ENCODE measurements at regions not wholly inside any gene's neighbourhood (a gene's known extent, or its start where the extent isn't known, plus 50 kb on each side); places are given as distances from the start of the nearest gene placed in this dataset.

- DNase-seq (ENCODE audit: extremely low spot score, unreplicated experiment) = no peak
Observed at GRCh38 chr9:73529666-73530065, 378.0 kb downstream of the ANXA1 start.

DNA sequence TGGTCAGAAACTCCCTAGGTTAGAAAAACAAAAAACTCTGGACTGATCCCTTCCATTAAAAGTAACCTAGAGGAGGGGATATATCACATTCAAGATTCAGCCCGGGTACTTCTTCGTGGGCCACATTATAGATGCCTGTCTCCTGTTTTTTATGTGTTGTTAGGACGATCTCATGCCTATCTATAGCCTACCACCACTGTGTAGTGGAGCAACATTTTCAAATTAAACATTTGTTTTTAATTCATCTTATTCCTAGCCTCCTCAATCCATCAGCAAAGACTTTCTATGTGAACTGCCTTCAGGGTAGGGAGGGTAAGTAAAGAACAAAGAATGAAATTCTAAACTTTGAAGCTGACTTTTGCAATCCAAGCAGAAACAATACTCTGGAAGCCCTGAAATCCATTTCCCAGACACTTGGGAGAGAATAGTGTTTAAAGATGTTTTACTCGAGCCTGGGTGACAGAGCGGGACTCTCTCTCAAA is 379.4 kb downstream of the ANXA1 start:
- Mint-ChIP-seq H3K9me3 (ENCODE audit: unreplicated experiment) (no peaks in the 10 kb centered on the region), H3K36me3 (ENCODE audit: unreplicated experiment) (no peaks in the 10 kb centered on the region), H3K27ac (ENCODE audit: unreplicated experiment) (no peak overlapping the region), H3K4me3 (ENCODE audit: unreplicated experiment) (no peak overlapping the region), H3K4me1 (ENCODE audit: unreplicated experiment) (no peaks in the 10 kb centered on the region), H3K27me3 (ENCODE audit: unreplicated experiment) (no peaks in the 10 kb centered on the region)
- no peak for TF ChIP-seq CTCF (IDR thresholded peaks at IDR 0.05)
- DNase-seq (ENCODE audit: extremely low spot score, unreplicated experiment) = no peak

More at GRCh38 chr9:73529666-73530065, 378.0 kb downstream of the ANXA1 start:
- Mint-ChIP-seq H3K4me1 (ENCODE audit: unreplicated experiment) (no peaks in the 10 kb centered on the region), H3K27me3 (ENCODE audit: unreplicated experiment) (no peaks in the 10 kb centered on the region), H3K36me3 (ENCODE audit: unreplicated experiment) (no peaks in the 10 kb centered on the region), H3K27ac (ENCODE audit: unreplicated experiment) (no peak overlapping the region), H3K9me3 (ENCODE audit: unreplicated experiment) (no peaks in the 10 kb centered on the region), H3K4me3 (ENCODE audit: unreplicated experiment) (no peak overlapping the region)
- no peak for TF ChIP-seq CTCF (IDR thresholded peaks at IDR 0.05)

GRCh38 chr9:73531658-73532057 is 380.0 kb downstream of the ANXA1 start:
- Mint-ChIP-seq H3K9me3 (ENCODE audit: unreplicated experiment) (no peaks in the 10 kb centered on the region), H3K36me3 (ENCODE audit: unreplicated experiment) (no peaks in the 10 kb centered on the region), H3K4me3 (ENCODE audit: unreplicated experiment) (no peak overlapping the region), H3K4me1 (ENCODE audit: unreplicated experiment) (no peaks in the 10 kb centered on the region), H3K27me3 (ENCODE audit: unreplicated experiment) (no peaks in the 10 kb centered on the region), H3K27ac (ENCODE audit: unreplicated experiment) (no peak overlapping the region)
- no peak for TF ChIP-seq CTCF (IDR thresholded peaks at IDR 0.05)
- DNase-seq (ENCODE audit: extremely low spot score, unreplicated experiment) = no peak

- no peaks in the 10 kb centered on the region for H3K4me1 Mint-ChIP-seq (ENCODE audit: unreplicated experiment)
- H3K36me3 Mint-ChIP-seq (ENCODE audit: unreplicated experiment) = no peaks in the 10 kb centered on the region
Observed at GRCh38 chr9:73532985-73533384, 381.3 kb downstream of the ANXA1 start.

GRCh38 chr9:73536403-73536802 is 384.7 kb downstream of the ANXA1 start:
- TF ChIP-seq CTCF (IDR thresholded peaks at IDR 0.05) = no peak
- no peaks in the 10 kb centered on the region for H3K27me3 Mint-ChIP-seq (ENCODE audit: unreplicated experiment)
- no peaks in the 10 kb centered on the region for H3K9me3 Mint-ChIP-seq (ENCODE audit: unreplicated experiment)
- H3K36me3 Mint-ChIP-seq (ENCODE audit: unreplicated experiment) = no peaks in the 10 kb centered on the region
- H3K27ac Mint-ChIP-seq (ENCODE audit: unreplicated experiment) = no peak overlapping the region
- no peak for DNase-seq (ENCODE audit: extremely low spot score, unreplicated experiment)
- H3K4me1 Mint-ChIP-seq (ENCODE audit: unreplicated experiment) = no peaks in the 10 kb centered on the region
- no peak overlapping the region for H3K4me3 Mint-ChIP-seq (ENCODE audit: unreplicated experiment)

More at GRCh38 chr9:73532985-73533384, 381.3 kb downstream of the ANXA1 start:
- Mint-ChIP-seq H3K9me3 (ENCODE audit: unreplicated experiment) (no peaks in the 10 kb centered on the region), H3K27ac (ENCODE audit: unreplicated experiment) (no peak overlapping the region), H3K4me3 (ENCODE audit: unreplicated experiment) (no peak overlapping the region), H3K27me3 (ENCODE audit: unreplicated experiment) (no peaks in the 10 kb centered on the region)
- no peak for TF ChIP-seq CTCF (IDR thresholded peaks at IDR 0.05)
- DNase-seq (ENCODE audit: extremely low spot score, unreplicated experiment) = no peak
